HepG2 (cell line): ENCODE measurements at regions not wholly inside any gene's neighbourhood (a gene's known extent, or its start where the extent isn't known, plus 50 kb on each side); places are given as distances from the start of the nearest gene placed in this dataset.

Experiments used
- CTCF ChIP-seq: sonication (generic); formaldehyde crosslinking; IDR thresholded peaks from 2 replicates; pipeline ENCODE4 v1.5.0; 2020; ENCODE audit warnings: mild to moderate bottlenecking, missing genetic modification reagents, moderate library complexity
- EP300 ChIP-seq, 3 experiments: sonication (generic) in 1 of 3; formaldehyde crosslinking in 1 of 3; IDR thresholded peaks; 2 replicates each; pipeline versions ENCODE4 v1.5.1 to v1.6.1; 2011 to 2020; ENCODE audit warnings: low read depth in 2 of 3, low read length in 2 of 3, borderline replicate concordance in 1 of 3, improper control_type of control experiment in 1 of 3, mild to moderate bottlenecking in 1 of 3, missing genetic modification reagents in 1 of 3, moderate library complexity in 1 of 3
- FOXJ3 ChIP-seq: sonication (generic); formaldehyde crosslinking; IDR thresholded peaks from 2 replicates; pipeline ENCODE4 v1.4.0; 2020; ENCODE audit warnings: missing genetic modification reagents, mild to moderate bottlenecking, borderline replicate concordance
- HBP1 ChIP-seq: IDR thresholded peaks from 2 replicates; pipeline ENCODE4 v1.6.1; 2016; ENCODE audit warnings: low read depth, control low read depth
- JUN ChIP-seq: sonication (generic); formaldehyde crosslinking; IDR thresholded peaks from 2 replicates; pipeline ENCODE4 v1.4.0; 2020; ENCODE audit warnings: mild to moderate bottlenecking, missing genetic modification reagents
- SMC3 ChIP-seq: IDR thresholded peaks from 2 replicates; pipeline ENCODE4 v1.6.1; 2011; ENCODE audit warnings: low read length, improper control_type of control experiment
- SP2 ChIP-seq: sonication (generic); formaldehyde crosslinking; IDR thresholded peaks from 2 replicates; pipeline ENCODE4 v1.5.1; 2020; ENCODE audit warnings: mild to moderate bottlenecking, missing genetic modification reagents
- YY1 ChIP-seq: IDR thresholded peaks from 2 replicates; pipeline ENCODE4 v1.6.1; 2011; ENCODE audit warnings: low read length, low read depth, moderate library complexity, mild to moderate bottlenecking; ENCODE audit not compliant: insufficient read depth, insufficient replicate concordance
- ZNF343 ChIP-seq: sonication (generic); formaldehyde crosslinking; IDR thresholded peaks from 2 replicates; pipeline ENCODE4 v1.4.0; 2020; ENCODE audit warnings: mild to moderate bottlenecking, missing genetic modification reagents
- ZNF558 ChIP-seq: sonication (generic); formaldehyde crosslinking; IDR thresholded peaks from 2 replicates; pipeline ENCODE4 v1.9.0; 2022; ENCODE audit warnings: mild to moderate bottlenecking, missing genetic modification reagents, borderline replicate concordance
- ZNF776 ChIP-seq: sonication (generic); formaldehyde crosslinking; IDR thresholded peaks from 2 replicates; pipeline ENCODE4 v1.4.0; 2020; ENCODE audit warnings: mild to moderate bottlenecking, missing genetic modification reagents
- TF ChIP-seq, protein P1 (sequence below): IDR thresholded peaks from 2 replicates; pipeline ENCODE4 v1.6.1; 2016; ENCODE audit warnings: mild to moderate bottlenecking

GRCh38 chr6:15818491-15818890 lies 155.7 kb upstream of the DTNBP1 start:
- no peak for TF ChIP-seq SP2 (CRISPR knock-in tag)
- TF ChIP-seq ZNF776 = no peak
- TF ChIP-seq, protein P1, sequence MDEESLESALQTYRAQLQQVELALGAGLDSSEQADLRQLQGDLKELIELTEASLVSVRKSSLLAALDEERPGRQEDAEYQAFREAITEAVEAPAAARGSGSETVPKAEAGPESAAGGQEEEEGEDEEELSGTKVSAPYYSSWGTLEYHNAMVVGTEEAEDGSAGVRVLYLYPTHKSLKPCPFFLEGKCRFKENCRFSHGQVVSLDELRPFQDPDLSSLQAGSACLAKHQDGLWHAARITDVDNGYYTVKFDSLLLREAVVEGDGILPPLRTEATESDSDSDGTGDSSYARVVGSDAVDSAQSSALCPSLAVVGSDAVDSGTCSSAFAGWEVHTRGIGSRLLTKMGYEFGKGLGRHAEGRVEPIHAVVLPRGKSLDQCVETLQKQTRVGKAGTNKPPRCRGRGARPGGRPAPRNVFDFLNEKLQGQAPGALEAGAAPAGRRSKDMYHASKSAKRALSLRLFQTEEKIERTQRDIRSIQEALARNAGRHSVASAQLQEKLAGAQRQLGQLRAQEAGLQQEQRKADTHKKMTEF (CRISPR knock-in tag) = no peak
- no peak for TF ChIP-seq YY1
- no peak for TF ChIP-seq JUN (CRISPR knock-in tag)
- no peak for TF ChIP-seq ZNF343 (CRISPR knock-in tag)
- TF ChIP-seq FOXJ3 (CRISPR knock-in tag) = no peak
- no peak for TF ChIP-seq CTCF
- TF ChIP-seq SMC3 = no peak
- TF ChIP-seq EP300 (IDR thresholded peaks at IDR 0.05; ENCODE audit: low read depth in 2 of 2, low read length in 2 of 2) = no peak
- TF ChIP-seq EP300 (CRISPR knock-in tag; IDR thresholded peaks at IDR 0.05; ENCODE audit: borderline replicate concordance) = no peak
- TF ChIP-seq HBP1 (CRISPR knock-in tag) = no peak
- no peak for TF ChIP-seq ZNF558 (CRISPR knock-in tag)
